GM21825 (cell line): ENCODE measurements at regions not wholly inside any gene's neighbourhood (a gene's known extent, or its start where the extent isn't known, plus 50 kb on each side); places are given as distances from the start of the nearest gene placed in this dataset.

Experiments used
- ATAC-seq: cut with Tn5 transposase; IDR thresholded peaks from one replicate; pipeline ENCODE4 v1.9.1; 2021; ENCODE audit warnings: mild to moderate bottlenecking, moderate library complexity; ENCODE audit not compliant: unreplicated experiment

DNA sequence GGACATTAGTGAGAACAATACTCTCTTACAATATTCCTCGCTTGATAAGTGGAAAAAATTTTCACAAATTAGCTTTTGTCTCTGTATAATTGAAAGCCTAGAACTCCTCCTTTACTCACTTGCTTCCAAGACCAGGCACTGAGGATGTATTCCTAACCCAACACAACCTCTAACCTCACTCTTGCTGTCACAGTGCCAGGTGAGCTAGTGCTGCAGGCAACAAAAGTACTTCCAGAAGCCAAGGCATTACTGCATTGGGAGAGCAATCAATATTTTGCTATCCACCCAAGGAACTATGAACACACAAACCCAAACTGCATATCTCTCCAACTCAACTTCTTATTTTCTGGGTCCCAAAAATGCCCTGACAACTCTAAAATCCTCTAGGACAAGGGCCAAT lies 1081.0 kb downstream of the VRK1 start:
- no peak for ATAC-seq

GRCh38 chr14:97878727-97879126 lies 1081.5 kb downstream of the VRK1 start:
- no peak for ATAC-seq

DNA sequence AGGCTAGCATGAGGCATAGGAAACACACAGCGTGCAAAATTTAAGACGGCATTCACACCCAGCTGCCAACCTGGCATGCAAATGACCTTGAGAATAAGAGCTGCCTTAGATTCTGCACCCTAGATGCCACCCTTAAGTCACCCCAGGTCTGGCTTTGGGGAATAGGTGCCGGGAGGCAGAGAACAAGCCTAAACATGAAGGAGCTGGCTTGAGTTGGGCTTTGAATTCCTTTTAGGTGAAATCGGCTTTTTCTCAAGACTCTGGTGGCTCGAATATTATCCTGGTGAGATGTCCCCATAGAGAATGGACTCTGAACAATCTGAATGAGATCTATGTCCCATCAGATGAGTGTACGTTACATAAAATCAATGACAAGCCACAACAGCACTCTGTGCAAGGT lies 1090.5 kb downstream of the VRK1 start:
- ATAC-seq = no peak

DNA sequence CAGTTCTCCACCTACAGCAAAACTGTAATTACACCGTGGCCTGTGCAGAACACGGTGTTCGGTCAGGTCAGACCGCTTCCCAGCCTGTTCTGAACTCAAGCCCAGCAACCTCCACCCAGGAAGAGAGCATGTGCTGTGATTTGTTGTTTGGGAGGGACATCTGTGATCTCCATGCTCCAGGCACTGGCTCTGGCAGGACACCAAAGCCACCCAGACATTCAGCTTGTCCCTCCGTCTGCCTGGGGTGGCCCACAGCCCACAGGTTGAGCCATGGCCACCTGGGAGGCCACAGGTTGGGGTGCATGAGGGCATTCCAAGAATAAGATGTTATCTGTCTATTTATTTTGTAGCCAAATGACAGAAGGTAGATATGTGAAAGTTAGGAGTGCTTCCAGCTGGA lies 1091.1 kb downstream of the VRK1 start:
- ATAC-seq = no peak

DNA sequence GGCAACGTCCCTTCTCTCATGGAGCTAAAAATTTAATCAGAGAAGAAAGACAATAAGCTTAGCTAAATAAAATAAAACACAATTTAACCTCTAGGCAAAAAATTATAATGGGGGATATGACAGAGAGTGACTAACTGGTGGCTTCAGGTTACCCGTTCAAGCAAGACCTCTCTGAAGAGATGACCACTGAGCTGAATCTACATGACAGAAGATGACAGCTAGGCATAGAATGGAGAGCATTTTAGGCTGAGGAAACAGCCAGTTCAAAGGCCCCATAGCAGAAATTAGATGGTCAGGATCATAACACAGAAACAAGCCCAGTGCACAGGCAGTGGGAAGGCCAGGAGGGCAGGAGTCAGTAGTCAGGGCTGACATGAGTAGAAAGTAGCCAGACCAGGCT lies 1094.3 kb downstream of the VRK1 start:
- no peak for ATAC-seq

DNA sequence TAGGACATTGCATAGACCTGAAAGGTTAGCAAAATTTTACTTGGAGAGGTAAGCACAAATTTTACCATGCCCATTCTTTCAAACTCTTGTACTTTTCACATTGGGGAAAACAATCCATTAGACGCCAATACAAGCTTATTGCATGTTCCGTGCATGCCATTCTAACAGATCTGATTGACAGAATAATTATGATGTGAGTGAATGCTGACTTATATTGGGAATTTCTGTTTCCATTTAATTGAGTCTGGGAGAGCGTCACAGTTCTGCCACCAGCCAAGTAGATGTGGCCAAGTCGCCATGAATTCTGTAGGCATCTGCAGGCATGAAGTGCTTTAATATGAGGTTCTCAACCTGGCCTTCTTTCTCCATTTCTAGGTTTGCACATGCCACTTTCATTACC lies 1097.4 kb downstream of the VRK1 start:
- ATAC-seq = no peak

DNA sequence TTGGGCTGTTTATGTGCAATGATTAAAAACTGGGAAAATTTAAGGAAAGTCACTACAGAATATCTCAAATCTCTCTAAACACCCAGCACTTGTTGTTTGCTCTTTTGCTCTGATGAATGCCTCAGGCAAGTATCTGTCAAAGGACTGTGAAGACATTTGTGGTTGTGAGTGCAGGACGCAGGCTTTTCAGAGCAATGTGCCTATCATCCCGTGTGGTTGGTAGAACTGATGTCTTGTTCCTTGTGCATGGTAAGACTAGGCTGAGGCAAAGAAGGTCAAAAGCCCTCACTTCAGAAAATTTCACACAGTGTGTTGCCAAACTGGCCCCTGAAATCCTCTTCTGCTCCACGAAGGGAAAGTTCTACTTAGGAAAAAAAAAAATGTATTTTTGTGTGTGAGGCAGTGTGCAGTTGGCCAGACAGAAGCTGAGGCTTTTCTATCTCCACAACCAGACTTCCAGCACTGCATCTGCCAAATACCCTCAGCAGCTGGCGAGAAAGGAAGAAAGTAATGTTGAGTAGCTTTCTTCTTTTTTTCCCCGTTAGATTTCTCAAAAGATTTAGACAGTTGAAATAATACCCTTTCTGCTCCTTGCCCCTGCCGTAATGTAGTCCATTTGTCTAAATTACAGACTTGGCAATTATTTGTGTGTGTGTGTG lies 1103.1 kb downstream of the VRK1 start:
- ATAC-seq = no peak

DNA sequence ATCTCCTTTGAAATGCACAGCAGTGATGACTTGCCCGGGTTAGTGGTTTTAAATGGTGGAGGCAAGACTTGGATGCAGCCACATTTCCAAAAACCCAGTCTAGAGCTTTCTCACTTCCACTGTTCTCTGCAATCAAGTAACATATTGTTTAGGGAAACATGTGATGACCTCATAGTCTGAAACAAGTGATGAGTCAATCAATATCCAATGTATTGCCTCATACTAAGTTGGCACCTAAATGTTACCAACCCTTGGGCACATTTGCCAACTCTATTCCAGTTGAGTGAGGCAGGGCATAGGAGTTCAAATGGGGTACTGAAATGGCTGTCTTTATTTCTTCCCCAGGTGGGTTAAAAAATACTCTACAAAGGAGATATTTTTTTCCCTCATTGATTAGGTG lies 1105.4 kb downstream of the VRK1 start:
- no peak for ATAC-seq

DNA sequence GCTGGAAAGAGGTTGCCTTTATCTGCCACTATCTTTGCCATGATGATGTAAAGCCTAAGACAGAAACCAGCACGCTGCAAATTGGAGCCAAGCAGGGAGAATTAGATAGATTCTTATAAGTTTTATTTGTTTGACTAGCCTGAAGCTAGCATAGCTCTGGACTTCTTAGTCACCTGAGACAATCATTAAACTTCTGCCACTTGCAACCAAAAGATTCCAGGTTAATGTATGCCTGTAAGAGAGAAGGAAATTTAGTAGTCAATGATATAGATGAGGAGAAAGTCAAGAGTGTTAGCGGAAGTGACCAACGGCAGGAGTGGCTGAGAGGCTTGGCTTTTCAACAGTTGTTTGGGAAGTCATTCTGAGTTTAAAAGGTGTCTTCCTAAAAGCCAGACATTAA lies 1106.6 kb downstream of the VRK1 start:
- ATAC-seq = no peak

GRCh38 chr14:97912217-97912616 lies 1115.0 kb downstream of the VRK1 start:
- ATAC-seq = no peak

- no peak for ATAC-seq
Observed at GRCh38 chr14:97916100-97916499, 1118.9 kb downstream of the VRK1 start.

DNA sequence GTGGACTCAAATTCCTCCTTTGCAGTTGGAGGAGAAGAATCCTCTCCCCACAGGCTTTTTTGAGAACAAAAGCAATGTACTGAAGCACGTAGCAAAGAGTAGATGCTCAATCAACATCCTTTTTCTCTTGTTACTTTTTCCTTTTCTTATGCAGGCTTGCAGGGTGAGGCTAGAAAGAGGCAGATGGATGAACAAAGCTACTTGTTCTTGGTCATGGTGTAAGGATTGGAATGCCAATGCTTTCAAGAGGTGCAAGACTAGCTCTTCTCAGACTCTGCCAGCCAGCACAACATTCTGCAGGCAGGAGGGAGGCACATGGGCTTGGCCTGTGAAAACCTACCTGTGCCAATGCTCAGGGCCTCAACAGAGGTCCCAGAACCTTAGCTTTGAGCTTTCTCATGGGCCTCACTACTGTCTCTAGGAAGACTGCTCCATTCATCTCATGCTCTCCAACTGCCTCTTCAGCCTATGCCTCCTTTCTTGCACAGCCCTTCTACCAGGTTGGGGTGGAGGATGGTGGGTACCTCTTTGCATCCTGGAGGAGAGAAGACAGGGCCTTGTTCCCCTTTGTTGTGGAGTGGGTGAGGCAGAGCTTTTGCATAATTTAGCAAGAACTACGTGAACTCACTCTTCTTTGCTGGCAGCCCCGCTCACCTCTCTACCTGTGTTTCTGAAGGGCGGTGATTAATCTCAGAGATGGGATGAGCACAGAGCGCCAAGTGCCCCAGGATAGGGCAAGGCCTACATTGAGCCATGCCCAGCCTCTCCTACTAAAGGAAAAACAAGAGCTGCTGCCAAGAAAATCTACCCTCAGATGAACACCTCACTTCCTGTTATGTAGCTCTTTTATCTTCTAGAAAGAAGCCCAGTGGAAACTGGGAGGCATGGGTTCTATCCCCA lies 1119.7 kb downstream of the VRK1 start:
- ATAC-seq = no peak

GRCh38 chr14:97920201-97920600 lies 1123.0 kb downstream of the VRK1 start:
- no peak for ATAC-seq

DNA sequence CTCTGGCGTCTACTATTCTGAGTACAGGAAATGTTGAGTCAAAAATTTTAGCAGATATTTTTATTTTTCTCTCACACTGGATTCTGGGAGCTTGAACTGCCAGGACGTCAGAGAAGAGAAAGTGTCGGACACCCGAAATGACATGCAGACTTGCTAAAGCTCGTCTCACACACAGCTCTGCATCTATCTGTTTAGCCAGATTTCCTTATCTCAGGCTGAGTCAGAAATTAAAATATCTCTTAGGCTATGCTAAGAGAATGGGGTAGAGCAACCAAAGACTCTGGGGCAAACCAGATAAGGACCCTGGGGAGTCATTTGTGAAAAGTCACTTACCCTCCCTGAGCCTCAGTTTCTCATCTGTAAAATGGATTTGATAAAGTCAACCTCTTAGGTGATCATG lies 1124.1 kb downstream of the VRK1 start:
- ATAC-seq = no peak

DNA sequence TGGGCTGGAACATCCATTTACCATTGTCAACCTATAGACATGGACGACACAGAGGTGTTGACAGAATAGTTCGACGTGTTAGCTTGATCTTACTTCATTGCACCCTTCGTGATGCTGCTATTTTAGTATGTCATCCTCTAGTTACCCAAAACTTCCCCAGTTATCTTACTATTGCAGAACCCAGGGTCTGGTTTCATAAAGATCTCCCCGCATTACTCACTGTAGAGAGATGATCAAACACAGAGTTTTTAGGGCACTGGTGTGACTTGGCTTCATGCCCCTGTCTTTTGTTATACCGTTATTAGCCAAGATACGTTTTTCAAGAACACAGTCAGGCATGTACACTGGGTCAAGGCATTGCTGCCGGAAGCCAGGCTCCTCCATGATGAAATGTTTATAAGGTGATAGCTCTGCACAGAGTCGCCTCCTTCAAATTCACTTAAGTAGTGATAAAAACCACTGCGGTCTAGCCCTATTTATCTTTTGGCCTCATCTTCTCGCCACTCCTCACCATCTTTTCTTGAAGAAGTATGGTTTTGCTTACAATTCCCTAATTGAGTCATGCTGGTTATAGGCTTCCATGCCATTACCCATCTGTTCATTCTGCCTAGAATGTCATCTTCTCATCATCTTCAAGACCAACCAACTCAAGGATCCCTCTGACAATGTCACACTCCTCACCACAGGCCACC lies 1127.9 kb downstream of the VRK1 start:
- ATAC-seq = no peak

GRCh38 chr14:97930166-97930565 lies 1133.0 kb downstream of the VRK1 start:
- ATAC-seq = no peak

DNA sequence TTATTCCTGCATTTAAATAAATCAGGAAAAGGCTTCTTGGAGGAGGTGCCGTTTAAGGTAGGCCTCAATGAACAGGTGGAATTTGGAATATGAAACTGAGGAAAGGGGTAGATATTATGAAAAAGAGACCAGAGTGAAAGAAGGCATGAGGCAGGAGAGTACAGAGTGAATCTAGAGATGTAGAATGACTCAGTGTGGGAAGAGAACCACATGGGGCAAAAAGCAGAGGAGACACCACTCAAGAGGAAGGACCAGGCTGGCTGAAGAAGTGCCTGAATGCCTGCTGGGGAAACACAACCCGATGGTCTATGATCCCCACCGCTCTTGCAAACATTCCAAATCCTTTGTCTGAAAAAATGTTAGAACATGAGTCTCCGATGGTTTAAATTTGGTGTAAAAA lies 1134.1 kb downstream of the VRK1 start:
- ATAC-seq = no peak

GRCh38 chr14:97942921-97943320 lies 1145.7 kb downstream of the VRK1 start:
- ATAC-seq = no peak

- no peak for ATAC-seq
Observed at GRCh38 chr14:97943619-97944018, 1146.4 kb downstream of the VRK1 start.

GRCh38 chr14:97944380-97944779 lies 1147.2 kb downstream of the VRK1 start:
- ATAC-seq = no peak

DNA sequence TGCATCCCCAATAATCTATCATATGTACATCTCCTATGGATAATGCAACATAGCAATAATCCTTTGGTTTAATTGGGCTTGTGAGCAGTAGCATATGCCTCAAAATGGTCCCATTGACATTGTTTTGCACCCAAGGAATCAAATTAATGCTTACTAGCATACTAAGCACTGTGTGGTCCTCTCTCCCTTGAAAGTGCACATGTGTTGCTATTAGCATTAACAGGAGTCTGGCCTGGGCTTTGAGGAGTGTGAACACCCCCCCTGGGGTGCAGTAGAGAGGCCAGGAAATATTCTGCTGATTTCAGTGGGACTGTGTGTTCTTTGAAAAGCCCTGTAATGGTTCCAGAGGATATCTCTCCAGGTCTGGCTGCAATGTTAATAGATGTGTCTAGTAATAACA lies 1148.4 kb downstream of the VRK1 start:
- no peak for ATAC-seq

DNA sequence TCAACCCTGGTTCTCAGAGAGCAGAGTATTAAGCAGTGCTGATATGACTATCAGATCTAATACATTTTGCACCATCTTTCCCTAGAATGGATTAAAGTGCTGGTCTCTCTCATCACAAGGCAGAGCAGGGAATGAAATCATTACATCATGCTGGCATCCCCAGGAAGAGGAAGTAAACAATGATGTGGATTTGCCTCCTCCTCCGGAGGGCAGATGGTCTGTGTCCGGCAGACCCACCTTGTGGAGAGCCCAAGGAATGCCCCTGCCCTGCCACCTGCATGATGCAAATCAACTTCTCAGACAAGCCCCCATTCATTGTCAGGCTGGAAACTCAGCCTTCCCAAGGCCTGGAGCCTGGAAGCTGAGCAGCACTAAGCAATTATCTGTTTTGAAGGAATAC lies 1149.1 kb downstream of the VRK1 start:
- no peak for ATAC-seq
